ENCODE measurements at regions not wholly inside any gene's neighbourhood (a gene's known extent, or its start where the extent isn't known, plus 50 kb on each side); places are given as distances from the start of the nearest gene placed in this dataset.

- TF ChIP-seq CTCF (IDR thresholded peaks at IDR 0.05; ENCODE audit: low read depth, low read length): no peak
- no peak for DNase-seq (ENCODE audit: extremely low read depth, low read depth)
Observed at GRCh38 chr13:59587030-59587429, 576.7 kb downstream of the DIAPH3 start.

DNA sequence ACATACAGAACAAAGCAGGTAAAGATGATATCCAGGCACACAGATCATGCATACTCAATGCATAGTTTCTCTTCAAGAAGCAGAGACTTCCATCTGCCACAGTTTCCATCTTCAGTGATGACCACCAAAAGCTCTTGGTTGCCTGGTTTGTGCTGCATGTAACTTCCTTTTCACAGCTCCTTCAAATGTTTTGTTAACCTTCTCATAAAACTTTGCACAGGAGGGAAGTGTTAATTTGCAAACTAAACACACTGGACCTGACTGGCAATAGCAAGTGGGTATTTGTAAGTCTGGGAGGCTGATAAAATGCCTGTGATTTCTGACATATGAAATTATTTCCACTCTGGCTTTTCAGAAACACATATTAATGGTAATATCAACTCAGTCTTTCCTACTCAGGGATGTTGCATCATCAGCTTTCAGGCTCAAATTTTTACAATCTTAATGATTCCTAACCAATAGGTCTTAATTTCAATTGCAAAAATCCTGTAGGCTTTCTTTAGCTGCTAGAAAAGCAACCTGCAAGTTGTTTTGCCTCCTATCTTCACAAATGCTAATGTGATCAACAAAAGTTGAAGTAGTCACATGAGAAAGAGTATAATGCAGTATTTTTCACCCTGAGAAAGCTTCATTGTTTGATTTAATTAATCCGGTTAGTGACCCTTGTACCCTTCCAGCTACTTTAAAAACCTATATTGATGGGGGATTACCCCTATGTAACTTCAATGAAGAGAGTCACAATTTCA, 575.6 kb downstream of the DIAPH3 start:
- no peak for TF ChIP-seq CTCF (IDR thresholded peaks at IDR 0.05; ENCODE audit: low read depth, low read length)
- no peak for DNase-seq (ENCODE audit: extremely low read depth, low read depth)

GRCh38 chr13:59588717-59589067, 575.0 kb downstream of the DIAPH3 start:
- DNase-seq (ENCODE audit: extremely low read depth, low read depth): no peak
- no peak for TF ChIP-seq CTCF (IDR thresholded peaks at IDR 0.05; ENCODE audit: low read depth, low read length)

- DNase-seq (ENCODE audit: extremely low read depth, low read depth): no peak
- TF ChIP-seq CTCF (IDR thresholded peaks at IDR 0.05; ENCODE audit: low read depth, low read length): no peak
Observed at GRCh38 chr13:59601993-59602392, 561.7 kb downstream of the DIAPH3 start.

DNA sequence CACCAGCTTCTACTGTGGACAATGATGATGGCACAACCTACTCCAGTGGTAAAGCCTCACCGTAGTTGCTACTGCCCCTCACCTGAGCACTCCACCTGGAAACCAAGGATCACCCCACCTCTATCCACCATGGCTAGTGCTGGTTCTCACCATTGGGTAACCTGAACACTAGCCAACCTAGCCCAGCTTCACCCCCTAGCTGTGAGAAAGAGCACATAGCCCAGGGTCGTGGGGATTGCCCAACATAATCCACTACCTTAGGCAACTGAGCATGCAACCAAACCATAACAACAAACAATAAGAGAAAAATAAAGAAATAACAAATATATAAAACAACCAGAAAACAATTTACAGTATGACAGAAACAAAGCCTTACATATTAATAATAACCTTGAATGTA, 560.1 kb downstream of the DIAPH3 start:
- DNase-seq (ENCODE audit: extremely low read depth, low read depth): no peak
- no peak for TF ChIP-seq CTCF (IDR thresholded peaks at IDR 0.05; ENCODE audit: low read depth, low read length)

DNA sequence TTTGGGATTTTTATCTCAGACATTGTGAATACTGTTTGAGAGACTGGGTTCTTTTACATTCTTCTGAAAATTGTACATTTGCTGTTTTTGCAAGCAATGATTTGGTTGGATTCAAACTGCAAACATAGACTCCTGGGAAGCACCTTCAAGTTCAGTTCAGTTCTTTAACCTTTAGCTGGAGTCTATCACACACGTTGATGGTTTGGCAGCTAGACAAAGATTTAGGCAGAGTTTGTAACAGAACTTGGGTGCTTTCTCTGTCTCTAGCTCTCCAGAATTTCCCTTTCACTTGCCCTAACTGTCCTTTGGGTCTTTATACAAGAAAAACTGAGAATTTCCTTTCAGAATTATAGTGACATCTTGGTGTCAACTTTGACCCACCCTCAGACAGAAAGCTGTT, 556.6 kb downstream of the DIAPH3 start:
- no peak for TF ChIP-seq CTCF (IDR thresholded peaks at IDR 0.05; ENCODE audit: low read depth, low read length)

GRCh38 chr13:59607780-59608233, 555.9 kb downstream of the DIAPH3 start:
- TF ChIP-seq CTCF (IDR thresholded peaks at IDR 0.05; ENCODE audit: low read depth, low read length): no peak
- DNase-seq (ENCODE audit: extremely low read depth, low read depth): no peak

More for the DNA sequence above, 556.6 kb downstream of the DIAPH3 start:
- DNase-seq (ENCODE audit: extremely low read depth, low read depth): no peak

All from AG09319 (cell line).